ENCODE measurements at regions not wholly inside any gene's neighbourhood (a gene's known extent, or its start where the extent isn't known, plus 50 kb on each side); places are given as distances from the start of the nearest gene placed in this dataset.
"Not testable (repeated sequence)": the region's sequence is repeated elsewhere in the genome, so short reads cannot be mapped to it uniquely, and the experiment has no call there.

- Mint-ChIP-seq H3K4me3 (no peak overlapping the region), H3K36me3 (no peaks in the 10 kb centered on the region), H3K4me1 (no peaks in the 10 kb centered on the region), H3K27ac (no peak overlapping the region), H3K9me3 (peaks cover 7% of the 10 kb centered on the region), H3K27me3 (no peaks in the 10 kb centered on the region)
- no peak for ATAC-seq (ENCODE audit: low read depth)
- POLR2A ChIA-PET, result no interaction called here
- DNase-seq, result no peak
Measured at GRCh38 chr21:27339902-27340301, 373.0 kb upstream of the ADAMTS5 start.

GRCh38 chr21:27338007-27338406 lies 371.1 kb upstream of the ADAMTS5 start:
- H3K4me1 Mint-ChIP-seq; H3K36me3 Mint-ChIP-seq; ATAC-seq (ENCODE audit: low read depth); DNase-seq; POLR2A ChIA-PET; H3K9me3 Mint-ChIP-seq; H3K27me3 Mint-ChIP-seq; H3K27ac Mint-ChIP-seq; H3K4me3 Mint-ChIP-seq: not testable (repeated sequence)

- Mint-ChIP-seq H3K4me1 (no peaks in the 10 kb centered on the region), H3K27ac (no peak overlapping the region), H3K27me3 (no peaks in the 10 kb centered on the region), H3K9me3 (peaks cover 5% of the 10 kb centered on the region), H3K36me3 (no peaks in the 10 kb centered on the region), H3K4me3 (no peak overlapping the region)
- POLR2A ChIA-PET, result no interaction called here
- ATAC-seq (ENCODE audit: low read depth), result no peak
- DNase-seq, result no peak
Measured at GRCh38 chr21:27333096-27333495, 366.2 kb upstream of the ADAMTS5 start.

GRCh38 chr21:27329255-27329851 lies 362.5 kb upstream of the ADAMTS5 start:
- no peaks in the 10 kb centered on the region for H3K27me3 Mint-ChIP-seq
- POLR2A ChIA-PET, result no interaction called here
- H3K27ac Mint-ChIP-seq, result no peak overlapping the region

GRCh38 chr21:27326301-27326700 lies 359.4 kb upstream of the ADAMTS5 start:
- POLR2A ChIA-PET, result no interaction called here
- Mint-ChIP-seq H3K4me1 (no peaks in the 10 kb centered on the region), H3K36me3 (no peaks in the 10 kb centered on the region), H3K27ac (no peak overlapping the region), H3K27me3 (no peaks in the 10 kb centered on the region), H3K9me3 (peaks cover 3% of the 10 kb centered on the region), H3K4me3 (no peak overlapping the region)
- ATAC-seq (ENCODE audit: low read depth) (no peak), DNase-seq (no peak)

More at GRCh38 chr21:27329255-27329851, 362.5 kb upstream of the ADAMTS5 start:
- H3K36me3 Mint-ChIP-seq, result no peaks in the 10 kb centered on the region
- no peak for ATAC-seq (ENCODE audit: low read depth)
- no peak overlapping the region for H3K4me3 Mint-ChIP-seq
- no peak for DNase-seq
- H3K9me3 Mint-ChIP-seq, result peaks cover 3% of the 10 kb centered on the region
- H3K4me1 Mint-ChIP-seq, result no peaks in the 10 kb centered on the region

- Mint-ChIP-seq H3K9me3 (no peaks in the 10 kb centered on the region), H3K4me3 (no peak overlapping the region), H3K36me3 (no peaks in the 10 kb centered on the region), H3K4me1 (no peaks in the 10 kb centered on the region), H3K27me3 (no peaks in the 10 kb centered on the region), H3K27ac (no peak overlapping the region)
- POLR2A ChIA-PET, result no interaction called here
- ATAC-seq (ENCODE audit: low read depth) (no peak), DNase-seq (no peak)
Measured at GRCh38 chr21:27323331-27323730, 356.4 kb upstream of the ADAMTS5 start.

GRCh38 chr21:27321791-27322190 lies 354.9 kb upstream of the ADAMTS5 start:
- Mint-ChIP-seq H3K27me3 (no peaks in the 10 kb centered on the region), H3K9me3 (no peaks in the 10 kb centered on the region), H3K4me1 (no peaks in the 10 kb centered on the region), H3K4me3 (no peak overlapping the region), H3K36me3 (no peaks in the 10 kb centered on the region), H3K27ac (no peak overlapping the region)
- POLR2A ChIA-PET, result no interaction called here
- no peak for DNase-seq
- no peak for ATAC-seq (ENCODE audit: low read depth)

- Mint-ChIP-seq H3K36me3 (no peaks in the 10 kb centered on the region), H3K27me3 (no peaks in the 10 kb centered on the region), H3K9me3 (peaks cover 5% of the 10 kb centered on the region), H3K27ac (no peak overlapping the region), H3K4me3 (no peak overlapping the region), H3K4me1 (no peaks in the 10 kb centered on the region)
- POLR2A ChIA-PET, result no interaction called here
- DNase-seq, result no peak
- no peak for ATAC-seq (ENCODE audit: low read depth)
Measured at GRCh38 chr21:27320868-27321267, 354.0 kb upstream of the ADAMTS5 start.

- H3K27ac Mint-ChIP-seq; H3K4me3 Mint-ChIP-seq; H3K4me1 Mint-ChIP-seq; DNase-seq; H3K9me3 Mint-ChIP-seq; ATAC-seq (ENCODE audit: low read depth); POLR2A ChIA-PET; H3K27me3 Mint-ChIP-seq; H3K36me3 Mint-ChIP-seq: not testable (repeated sequence)
Measured at GRCh38 chr21:27317601-27318000, 350.7 kb upstream of the ADAMTS5 start.

- no peak for DNase-seq
- Mint-ChIP-seq H3K9me3 (peaks cover 6% of the 10 kb centered on the region), H3K27ac (no peak overlapping the region), H3K4me1 (no peaks in the 10 kb centered on the region), H3K27me3 (no peaks in the 10 kb centered on the region), H3K36me3 (no peaks in the 10 kb centered on the region), H3K4me3 (no peak overlapping the region)
- ATAC-seq (ENCODE audit: low read depth), result no peak
- POLR2A ChIA-PET, result no interaction called here
Measured at GRCh38 chr21:27315373-27315772, 348.5 kb upstream of the ADAMTS5 start.

GRCh38 chr21:27314131-27314530 lies 347.2 kb upstream of the ADAMTS5 start:
- H3K9me3 Mint-ChIP-seq, result peaks cover 6% of the 10 kb centered on the region

GRCh38 chr21:27306791-27307775 lies 340.2 kb upstream of the ADAMTS5 start:
- no peak overlapping the region for H3K27ac Mint-ChIP-seq

More at GRCh38 chr21:27314131-27314530, 347.2 kb upstream of the ADAMTS5 start:
- H3K4me3 Mint-ChIP-seq, result no peak overlapping the region
- no peak overlapping the region for H3K27ac Mint-ChIP-seq
- H3K27me3 Mint-ChIP-seq, result no peaks in the 10 kb centered on the region
- no peaks in the 10 kb centered on the region for H3K36me3 Mint-ChIP-seq
- POLR2A ChIA-PET, result no interaction called here
- DNase-seq (no peak), ATAC-seq (ENCODE audit: low read depth) (no peak)
- no peaks in the 10 kb centered on the region for H3K4me1 Mint-ChIP-seq

GRCh38 chr21:27306206-27306605 lies 339.3 kb upstream of the ADAMTS5 start:
- no peak overlapping the region for H3K4me3 Mint-ChIP-seq
- DNase-seq (no peak), ATAC-seq (ENCODE audit: low read depth) (no peak)
- peaks cover 4% of the 10 kb centered on the region for H3K9me3 Mint-ChIP-seq
- POLR2A ChIA-PET, result no interaction called here
- no peak overlapping the region for H3K27ac Mint-ChIP-seq
- H3K36me3 Mint-ChIP-seq, result no peaks in the 10 kb centered on the region
- H3K4me1 Mint-ChIP-seq, result no peaks in the 10 kb centered on the region
- no peaks in the 10 kb centered on the region for H3K27me3 Mint-ChIP-seq

More at GRCh38 chr21:27306791-27307775, 340.2 kb upstream of the ADAMTS5 start:
- DNase-seq, result no peak
- H3K27me3 Mint-ChIP-seq, result no peaks in the 10 kb centered on the region
- no peaks in the 10 kb centered on the region for H3K4me1 Mint-ChIP-seq
- H3K4me3 Mint-ChIP-seq, result no peak overlapping the region
- POLR2A ChIA-PET, result no interaction called here
- H3K36me3 Mint-ChIP-seq, result no peaks in the 10 kb centered on the region
- peaks cover 2% of the 10 kb centered on the region for H3K9me3 Mint-ChIP-seq
- no peak for ATAC-seq (ENCODE audit: low read depth)

- H3K27ac Mint-ChIP-seq, result no peak overlapping the region
- no peaks in the 10 kb centered on the region for H3K4me1 Mint-ChIP-seq
- no peaks in the 10 kb centered on the region for H3K36me3 Mint-ChIP-seq
- no peak overlapping the region for H3K4me3 Mint-ChIP-seq
- no peaks in the 10 kb centered on the region for H3K27me3 Mint-ChIP-seq
- DNase-seq, result no peak
- POLR2A ChIA-PET, result no interaction called here
- no peak for ATAC-seq (ENCODE audit: low read depth)
- H3K9me3 Mint-ChIP-seq, result peaks cover 7% of the 10 kb centered on the region
Measured at GRCh38 chr21:27301220-27301619, 334.3 kb upstream of the ADAMTS5 start.
